ENCODE measurements at regions not wholly inside any gene's neighbourhood (a gene's known extent, or its start where the extent isn't known, plus 50 kb on each side); places are given as distances from the start of the nearest gene placed in this dataset.
"Not testable (repeated sequence)": the region's sequence is repeated elsewhere in the genome, so short reads cannot be mapped to it uniquely, and the experiment has no call there.

GRCh38 chr7:109498131-109498530 is 928.5 kb downstream of the DNAJB9 start:
- DNase-seq = no peak

DNA sequence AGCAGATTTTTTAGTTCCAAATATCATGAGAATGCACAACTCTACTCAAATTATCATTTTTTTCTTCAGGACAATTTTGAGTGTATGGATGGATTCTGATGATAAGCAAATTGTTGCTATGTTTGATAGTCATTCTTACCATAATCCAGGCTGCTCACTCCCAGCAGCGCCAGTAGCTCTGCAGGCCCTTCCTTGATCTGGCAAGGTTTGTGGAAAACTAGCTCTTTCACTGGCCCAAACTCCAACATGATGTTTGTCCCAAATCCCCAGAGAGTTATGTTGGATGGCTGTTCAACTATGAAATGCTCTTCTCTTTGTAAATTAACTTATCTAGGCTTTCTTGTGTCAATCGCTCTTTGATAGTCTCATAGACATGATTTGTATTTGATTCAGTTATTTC is 933.7 kb downstream of the DNAJB9 start:
- DNase-seq = no peak

DNA sequence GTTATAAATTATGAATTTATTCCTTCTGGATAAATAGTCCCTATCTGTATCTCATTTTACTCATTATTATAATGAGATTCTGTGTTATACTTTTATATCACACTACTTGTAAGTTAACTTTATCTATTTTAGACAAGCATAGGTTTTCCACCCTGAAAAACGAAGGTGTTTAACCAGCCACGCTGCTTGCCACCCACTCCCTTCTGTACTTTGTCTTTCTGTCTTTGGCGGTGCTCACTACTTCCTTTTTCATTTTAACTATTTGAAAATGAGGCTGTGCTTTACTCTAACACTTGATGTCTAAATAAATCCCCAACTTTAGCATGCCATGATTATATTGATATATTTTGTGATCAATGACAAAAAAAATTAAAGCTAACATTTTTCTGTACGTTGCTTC is 952.9 kb downstream of the DNAJB9 start:
- DNase-seq = no peak

- no peak for DNase-seq
Measured at GRCh38 chr7:109527833-109528232, 958.2 kb downstream of the DNAJB9 start.

DNA sequence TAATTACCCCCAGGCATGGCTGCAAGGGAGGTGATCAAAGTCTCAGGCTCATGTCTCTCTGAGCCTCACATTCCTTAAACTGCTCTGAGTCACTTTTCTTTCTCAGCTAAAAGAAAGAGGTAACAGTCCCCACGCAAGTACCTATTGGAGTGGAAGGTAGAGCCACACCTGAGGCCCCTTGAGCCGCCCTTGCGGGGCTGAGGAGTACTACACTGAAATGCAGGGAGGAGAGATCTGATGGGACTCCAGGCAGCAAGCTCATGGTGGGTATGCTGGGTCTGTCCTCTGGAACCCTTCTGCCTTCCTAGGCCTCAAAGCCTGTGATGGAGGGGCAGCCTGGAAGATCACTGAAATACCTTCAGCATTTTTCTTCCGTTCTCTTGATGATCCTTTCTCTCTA is 960.0 kb downstream of the DNAJB9 start:
- DNase-seq = no peak

DNA sequence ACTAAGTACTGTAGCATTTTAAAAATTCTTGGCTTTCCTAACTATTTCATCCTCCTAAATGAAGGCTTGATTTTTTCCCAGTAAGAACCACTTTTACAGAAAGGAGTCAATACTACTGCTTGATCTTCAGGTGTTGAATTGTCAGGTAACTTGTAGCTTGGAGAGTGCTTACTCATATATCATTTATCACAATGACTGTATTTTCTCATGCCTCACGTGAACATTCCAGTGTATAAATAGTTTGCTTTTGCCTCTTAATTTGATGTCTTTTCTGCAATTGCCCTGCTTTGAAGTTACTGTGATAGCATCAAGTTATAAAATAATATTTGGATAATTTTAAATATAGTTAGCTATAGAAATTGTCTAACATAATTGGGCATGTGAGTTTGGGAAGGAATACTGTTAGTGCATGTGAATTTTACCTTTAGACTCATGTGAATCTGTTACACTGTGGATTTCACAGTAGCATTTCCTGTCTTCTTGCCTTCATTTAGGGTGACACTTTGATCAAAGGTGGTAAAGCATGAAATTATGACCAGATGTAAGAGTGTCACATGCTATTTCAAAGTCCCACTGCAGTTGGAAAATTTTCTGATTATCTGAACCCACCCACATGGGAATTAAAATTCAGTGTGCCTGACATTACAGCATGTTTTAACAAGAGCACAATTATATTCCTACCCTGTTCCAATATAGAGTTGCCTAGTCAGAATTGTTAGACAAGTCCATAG is 962.8 kb downstream of the DNAJB9 start:
- no peak for DNase-seq

DNA sequence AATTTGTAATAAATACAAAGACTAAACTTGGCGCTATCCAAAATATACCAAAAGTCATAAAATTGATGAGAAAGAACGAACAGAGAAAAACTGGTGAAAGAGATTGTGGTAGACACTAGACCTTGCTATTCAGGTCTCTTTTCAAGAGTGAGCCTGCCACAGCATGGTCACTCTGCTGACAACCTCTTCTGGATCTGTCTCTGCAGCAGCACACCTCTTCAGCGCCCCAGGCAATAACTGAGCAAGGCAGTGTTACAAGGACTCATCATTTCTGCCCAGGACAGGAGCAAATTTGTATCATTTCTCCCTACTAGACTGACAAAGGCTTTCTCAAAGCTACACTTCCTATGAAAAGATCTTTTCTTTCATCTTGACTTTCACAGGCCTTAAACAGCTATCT is 976.0 kb downstream of the DNAJB9 start:
- DNase-seq = no peak

DNA sequence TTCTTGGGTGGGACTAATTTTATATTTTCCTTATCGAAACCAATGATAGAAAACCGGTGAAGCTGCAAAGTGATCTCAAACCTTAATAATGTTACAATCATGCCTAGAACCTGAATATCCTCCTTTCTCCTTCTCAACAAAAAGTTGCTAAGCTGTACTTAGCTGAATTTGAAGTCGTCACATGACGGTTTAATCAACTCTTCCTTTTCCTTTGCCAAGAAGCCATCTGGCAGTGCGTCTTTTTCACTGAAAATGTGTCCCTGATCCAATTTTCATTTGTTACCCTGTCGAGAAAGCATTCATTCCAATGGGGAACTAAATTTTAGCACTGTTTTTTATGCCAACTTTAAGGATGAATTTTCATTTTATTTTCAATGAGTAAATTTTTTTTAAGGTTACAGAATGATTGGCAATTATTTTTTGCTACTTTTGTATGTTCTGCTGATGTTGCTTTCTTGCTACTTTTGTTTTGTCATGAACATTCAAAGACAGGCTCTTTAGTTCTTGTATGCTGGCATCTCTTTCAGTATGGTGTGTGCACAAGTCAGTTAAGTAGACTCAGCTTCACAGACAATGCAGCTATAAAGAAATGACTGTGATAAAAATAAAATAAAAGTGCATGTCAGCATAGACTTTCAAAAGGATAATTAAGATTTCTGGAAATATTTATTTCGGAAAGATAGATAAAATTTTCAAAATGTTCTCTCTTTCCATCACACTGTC is 980.0 kb downstream of the DNAJB9 start:
- no peak for DNase-seq

DNA sequence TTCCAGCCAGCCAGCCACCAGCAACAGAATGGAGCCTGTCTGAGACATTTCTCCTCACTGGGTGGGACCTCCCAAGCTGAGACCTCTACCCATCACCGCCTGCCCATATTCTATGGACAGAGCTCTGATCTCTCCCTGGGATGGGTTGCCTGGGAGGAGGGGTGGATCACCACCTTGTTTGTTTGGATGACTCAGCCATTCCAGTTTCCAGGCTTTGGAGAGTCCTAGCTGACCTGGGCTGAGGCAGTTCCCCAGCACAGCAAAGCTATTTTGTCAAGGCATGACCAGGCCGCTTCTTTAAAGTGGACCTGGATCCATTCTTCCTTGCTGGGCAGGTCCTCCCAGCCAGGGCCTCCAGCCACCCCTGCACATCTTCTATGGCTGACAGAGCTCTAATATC is 982.3 kb downstream of the DNAJB9 start:
- no peak for DNase-seq

DNA sequence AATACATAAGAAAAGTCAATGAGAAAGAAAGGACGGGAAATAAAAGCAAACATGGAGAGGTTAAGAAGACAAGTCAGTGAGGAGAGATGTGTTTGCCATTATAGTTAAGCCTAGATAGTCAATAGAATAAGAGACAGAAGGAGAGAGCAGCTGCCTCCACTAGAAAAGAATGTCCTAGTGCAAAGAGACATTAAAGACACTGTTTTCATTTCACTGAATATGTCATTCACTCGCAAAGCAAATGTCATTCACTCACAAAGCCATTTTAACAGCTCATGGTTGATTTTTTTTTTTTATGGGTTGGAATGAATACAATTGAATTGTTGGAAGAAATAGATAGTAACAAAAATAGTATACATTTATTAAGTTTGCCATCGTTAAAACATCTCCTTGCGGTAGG is 1007.6 kb downstream of the DNAJB9 start:
- DNase-seq = no peak

GRCh38 chr7:109579901-109580300 is 1010.2 kb downstream of the DNAJB9 start:
- DNase-seq = no peak

DNA sequence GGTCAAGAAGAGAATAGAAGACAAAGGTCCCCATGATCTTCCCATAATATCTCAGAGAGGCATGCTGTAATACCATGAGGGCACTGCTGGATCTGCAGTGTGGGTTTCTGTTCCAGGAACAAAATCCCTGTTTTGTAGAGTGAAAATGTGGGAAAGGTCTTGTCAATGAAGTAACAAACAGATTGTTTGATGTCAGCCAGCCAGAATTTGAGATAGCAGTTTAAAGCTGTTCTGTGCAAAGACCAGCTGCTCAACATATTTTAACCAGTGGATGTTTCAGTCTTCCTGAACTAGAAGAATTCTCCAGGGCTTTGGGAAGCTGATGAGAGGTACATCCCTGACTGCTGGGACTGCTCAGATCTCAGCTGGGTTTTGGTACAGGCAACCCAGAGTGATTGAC is 1012.5 kb downstream of the DNAJB9 start:
- DNase-seq = no peak

DNA sequence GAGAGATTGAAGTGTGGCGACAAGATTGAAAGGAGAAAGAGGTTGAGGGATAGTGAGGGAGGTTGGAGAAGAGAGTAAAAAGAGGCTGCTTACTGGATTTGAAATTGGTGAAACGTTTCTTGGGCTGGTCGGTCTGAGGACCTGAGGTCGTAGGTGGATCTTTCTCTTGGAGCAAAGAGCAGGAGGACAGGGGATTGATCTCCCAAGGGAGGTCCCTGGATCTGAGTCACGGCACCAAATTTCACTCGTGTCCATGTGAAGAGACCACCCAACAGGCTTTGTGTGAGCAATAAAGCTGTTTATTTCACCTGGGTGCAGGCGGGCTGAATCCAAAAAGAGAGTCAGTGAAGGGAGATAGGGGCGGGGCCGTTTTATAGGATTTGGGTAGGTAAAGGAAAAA is 1027.3 kb downstream of the DNAJB9 start:
- DNase-seq = not testable (repeated sequence)

- DNase-seq = no peak
Measured at GRCh38 chr7:109611656-109612055, 1042.0 kb downstream of the DNAJB9 start.

DNA sequence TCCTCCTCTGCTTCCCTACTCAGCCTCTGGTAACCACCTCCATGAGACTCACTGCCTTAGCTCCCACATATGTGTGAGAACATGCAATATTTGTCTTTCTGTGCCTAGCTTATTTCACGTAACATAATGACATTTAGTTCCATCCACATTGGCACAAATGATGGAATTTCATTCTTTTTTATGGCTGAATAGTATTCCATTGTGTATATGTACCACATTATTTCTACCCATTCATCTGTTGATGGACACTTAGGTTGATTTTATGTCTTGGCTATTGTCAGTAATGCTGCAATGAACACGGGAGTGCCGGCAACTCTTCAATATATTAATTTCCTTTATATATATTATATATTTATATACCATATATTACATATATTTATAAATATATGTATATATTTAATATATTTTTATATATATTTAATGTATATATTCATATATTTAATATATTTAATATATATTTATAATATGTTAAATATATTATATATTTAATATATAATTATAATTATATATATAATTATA is 1046.9 kb downstream of the DNAJB9 start:
- DNase-seq = no peak

GRCh38 chr7:109622320-109622719 is 1052.6 kb downstream of the DNAJB9 start:
- DNase-seq = no peak

- DNase-seq = not testable (repeated sequence)
Measured at GRCh38 chr7:109632890-109633289, 1063.2 kb downstream of the DNAJB9 start.

DNA sequence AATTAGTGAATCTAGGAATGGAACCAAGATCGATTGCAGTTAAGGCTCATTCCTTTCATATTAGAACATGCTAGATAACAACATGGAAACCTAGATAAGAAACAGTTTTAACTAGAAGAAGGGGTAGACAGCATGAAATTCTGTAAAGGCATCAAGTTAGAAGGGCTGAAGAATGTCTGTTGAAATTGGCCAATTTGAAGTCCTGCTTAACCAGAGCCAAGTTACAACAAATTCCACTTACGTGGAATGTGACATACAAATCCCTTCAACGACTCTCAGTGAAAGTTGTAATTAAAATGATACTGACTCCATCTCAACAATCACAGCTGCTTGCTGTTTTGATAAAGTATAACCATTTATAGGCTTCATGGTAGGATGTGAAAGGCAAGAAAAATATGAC is 1065.7 kb downstream of the DNAJB9 start:
- DNase-seq = no peak

GRCh38 chr7:109637428-109637990 is 1067.8 kb downstream of the DNAJB9 start:
- DNase-seq = no peak

DNA sequence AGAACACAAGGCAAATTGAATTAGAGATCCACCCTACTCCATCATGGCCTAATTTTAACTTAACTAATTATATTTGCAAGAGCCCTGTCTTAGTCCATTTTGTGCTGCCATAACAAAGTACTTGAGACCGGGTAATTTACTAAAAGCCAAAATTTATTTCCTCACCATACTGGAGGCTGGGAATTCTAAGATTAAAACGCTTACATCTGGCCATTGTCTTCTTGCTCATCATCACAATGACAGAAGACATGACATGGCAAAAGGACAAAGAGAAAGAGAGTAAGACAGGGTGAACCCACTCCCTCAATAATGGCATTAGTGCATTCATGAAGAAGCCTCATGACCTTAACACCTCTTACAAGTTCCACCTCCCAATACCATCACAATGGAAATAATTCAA is 1068.6 kb downstream of the DNAJB9 start:
- DNase-seq = no peak

GRCh38 chr7:109639561-109639960 is 1069.9 kb downstream of the DNAJB9 start:
- no peak for DNase-seq

GRCh38 chr7:109641445-109641844 is 1071.8 kb downstream of the DNAJB9 start:
- DNase-seq = no peak

- DNase-seq = no peak
Measured at GRCh38 chr7:109646124-109646523, 1076.5 kb downstream of the DNAJB9 start.

DNA sequence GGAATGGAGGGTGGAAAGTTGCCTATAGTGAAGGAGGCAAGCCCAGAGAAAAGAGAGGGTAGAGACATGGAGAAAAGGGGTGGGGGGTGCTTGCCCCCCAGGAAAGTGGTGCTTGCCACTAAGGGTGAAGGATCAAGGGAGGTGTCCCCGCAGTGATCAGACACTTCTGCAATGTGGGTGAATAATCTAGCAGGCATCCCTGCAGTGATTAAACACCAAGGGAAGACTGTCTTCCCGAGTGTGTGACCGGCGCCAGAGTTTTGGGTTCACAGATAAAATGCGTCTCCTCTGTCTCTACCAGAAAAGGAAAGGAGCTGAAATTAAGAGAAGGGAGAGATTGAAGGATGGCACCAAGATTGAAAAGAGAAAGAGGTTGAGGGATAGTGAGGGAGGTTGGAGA is 1076.9 kb downstream of the DNAJB9 start:
- not testable (repeated sequence) for DNase-seq
